ENCODE measurements at regions not wholly inside any gene's neighbourhood (a gene's known extent, or its start where the extent isn't known, plus 50 kb on each side); places are given as distances from the start of the nearest gene placed in this dataset.

DNA sequence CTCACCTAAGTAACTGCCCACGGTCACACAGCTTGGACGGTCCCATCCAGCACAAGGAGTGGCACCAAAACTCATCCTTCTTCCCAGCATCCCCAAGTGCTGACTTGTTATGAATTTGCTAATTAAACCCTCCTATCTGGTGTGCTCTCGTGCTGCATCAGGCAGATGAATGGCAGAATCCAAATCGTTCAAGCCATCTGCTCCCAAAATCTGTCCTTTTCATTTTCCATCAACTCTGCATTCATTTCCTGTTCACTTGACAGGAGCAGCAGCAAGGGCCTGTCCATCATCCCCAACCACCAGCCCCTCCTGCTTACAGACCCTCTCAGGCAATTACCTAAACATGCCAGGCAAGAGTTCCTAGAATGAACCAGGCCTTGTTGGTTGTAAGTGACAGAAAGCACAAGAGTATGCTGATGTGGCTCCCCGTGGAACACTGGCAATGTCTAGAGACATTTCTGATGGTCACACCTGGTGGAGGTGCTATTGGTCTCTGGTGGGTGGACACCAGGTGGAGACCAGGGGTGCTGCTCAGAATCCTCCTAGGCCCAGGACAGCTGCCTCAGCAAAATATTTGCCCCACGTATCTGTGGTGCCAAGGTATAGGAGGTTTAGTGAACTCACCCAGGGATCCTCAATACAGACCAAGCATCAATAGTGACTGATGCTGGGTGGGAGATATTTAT, 832.5 kb downstream of the TBC1D22A start:
- ATAC-seq (ENCODE audit: low read depth) (no peak), DNase-seq (no peak)
- Histone ChIP-seq H2AFZ (replicated peaks; ENCODE audit: low read length, poor library complexity) (no peak overlapping the region), H3K14ac (replicated peaks; ENCODE audit: low read depth, low read length) (no peak overlapping the region), H3K4me3 (ENCODE audit: insufficient read depth, low read depth, low read length) (no peak overlapping the region), H3K9me1 (ENCODE audit: insufficient read depth, low read length) (no peaks in the 10 kb centered on the region), H3K4ac (ENCODE audit: low read depth, low read length) (no peak overlapping the region), H3K9ac (ENCODE audit: low read depth, low read length) (no peak overlapping the region), H4K8ac (ENCODE audit: low read depth in 2 of 2, low read length in 2 of 2) (no peak overlapping the region), H2AK9ac (replicated peaks; ENCODE audit: low read depth, low read length, poor library complexity) (no peak overlapping the region), H3K56ac (ENCODE audit: extremely low read depth, insufficient read depth, low read length) (no peak overlapping the region), H2AK5ac (ENCODE audit: low read depth, low read length) (no peak overlapping the region), H3K4me1 (ENCODE audit: control insufficient read depth, insufficient read depth, low read length) (no peaks in the 10 kb centered on the region), H2BK20ac (ENCODE audit: low read depth, low read length) (no peak overlapping the region), H3K23ac (ENCODE audit: low read depth, low read length) (no peak overlapping the region), H2BK5ac (ENCODE audit: low read depth, low read length, poor library complexity, severe bottlenecking) (no peak overlapping the region), H3K18ac (ENCODE audit: low read depth, low read length) (no peak overlapping the region), H3K27me3 (ENCODE audit: control insufficient read depth, insufficient read depth, low read length) (no peaks in the 10 kb centered on the region), H3K36me3 (ENCODE audit: control insufficient read depth, insufficient read depth, low read length) (no peaks in the 10 kb centered on the region), H2BK15ac (ENCODE audit: low read depth, low read length) (no peak overlapping the region), H3K4me2 (ENCODE audit: low read depth, low read length) (no peak overlapping the region), H2BK120ac (ENCODE audit: low read depth, low read length) (no peak overlapping the region), H3K9me3 (ENCODE audit: control insufficient read depth, insufficient read depth, low read length) (peaks cover 51% of the 10 kb centered on the region), H4K5ac (ENCODE audit: low read depth, low read length) (no peak overlapping the region), H3K27ac (ENCODE audit: insufficient read depth, low read length) (no peak overlapping the region), H3K79me1 (ENCODE audit: low read depth in 1 of 2, low read length in 2 of 2) (no peaks in the 10 kb centered on the region), H4K20me1 (ENCODE audit: insufficient read depth, low read length) (no peaks in the 10 kb centered on the region), H4K91ac (ENCODE audit: insufficient read depth, low read depth, low read length) (no peak overlapping the region)
- CTCF ChIA-PET = no interaction called here
- TF ChIP-seq, protein P1, sequence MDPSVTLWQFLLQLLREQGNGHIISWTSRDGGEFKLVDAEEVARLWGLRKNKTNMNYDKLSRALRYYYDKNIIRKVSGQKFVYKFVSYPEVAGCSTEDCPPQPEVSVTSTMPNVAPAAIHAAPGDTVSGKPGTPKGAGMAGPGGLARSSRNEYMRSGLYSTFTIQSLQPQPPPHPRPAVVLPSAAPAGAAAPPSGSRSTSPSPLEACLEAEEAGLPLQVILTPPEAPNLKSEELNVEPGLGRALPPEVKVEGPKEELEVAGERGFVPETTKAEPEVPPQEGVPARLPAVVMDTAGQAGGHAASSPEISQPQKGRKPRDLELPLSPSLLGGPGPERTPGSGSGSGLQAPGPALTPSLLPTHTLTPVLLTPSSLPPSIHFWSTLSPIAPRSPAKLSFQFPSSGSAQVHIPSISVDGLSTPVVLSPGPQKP (IDR thresholded peaks at IDR 0.05; ENCODE audit: borderline replicate concordance, low read depth, low read length) = no peak
- no peak for TF ChIP-seq NFE2L2 (IDR thresholded peaks at IDR 0.05; ENCODE audit: low read depth, low read length)
- no peak for TF ChIP-seq SMC3 (IDR thresholded peaks at IDR 0.05; ENCODE audit: low read depth, low read length)
- no peak for TF ChIP-seq POLR2A (IDR thresholded peaks at IDR 0.05; ENCODE audit: low read depth, low read length)
- TF ChIP-seq RCOR1 (IDR thresholded peaks at IDR 0.05; ENCODE audit: insufficient replicate concordance, low read length) = no peak
- no peak for TF ChIP-seq MAFK (IDR thresholded peaks at IDR 0.05; ENCODE audit: low read depth, low read length)
- TF ChIP-seq CHD1 (IDR thresholded peaks at IDR 0.05; ENCODE audit: low read depth, low read length) = no peak
- TF ChIP-seq CEBPB (IDR thresholded peaks at IDR 0.05; ENCODE audit: low read depth, low read length) = no peak
- dilution Hi-C loops (cut with HindIII; ENCODE audit: low sequenced_read_pairs, unreplicated experiment) (no loop called here), in situ Hi-C loops (cut with MboI; ENCODE audit: low sequenced_read_pairs) (loop anchor here (5.0 kb wide), 1 partner anchor 1978 kb away; no protein-coding TSS in a partner anchor), intact Hi-C loops (cut with micrococcal nuclease) (no loop called here)
- WGBS, 2 experiments (ENCODE audit: extremely low coverage in 2 of 2, insufficient read length in 1 of 2) = 33% methylated on average over 2 of the region's 6 CpGs; no CpG with 5 or more reads in 1 of the 2 experiments
- POLR2A ChIA-PET (ENCODE audit: unreplicated experiment) = no interaction called here
- BruUV-seq (replicated peaks) = no TSS peak

Measured in IMR-90 (cell line).